Neutrophil (primary cell): ENCODE measurements at regions not wholly inside any gene's neighbourhood (a gene's known extent, or its start where the extent isn't known, plus 50 kb on each side); places are given as distances from the start of the nearest gene placed in this dataset.

ENCODE experiments used
- H3K27ac ChIP-seq: fragments of 200-600 bp; sonication (generic); 2 replicates; pipeline ENCODE4 v1.5.1; 2016; ENCODE audit warnings: mild to moderate bottlenecking, moderate library complexity
- H3K27me3 ChIP-seq: fragments of 200-600 bp; sonication (generic); 2 replicates; pipeline ENCODE4 v1.6.0; 2016; ENCODE audit warnings: mild to moderate bottlenecking
- H3K36me3 ChIP-seq: fragments of 200-600 bp; sonication (generic); 2 replicates; pipeline ENCODE4 v1.5.1; 2017
- H3K4me1 ChIP-seq, 2 experiments: fragments of 200-600 bp in 1 of 2; sonication (generic) in 1 of 2; 1 replicate in 1 of 2; 2 replicates in 1 of 2; pipeline versions ENCODE4 v1.5.1 to v1.6.1; 2013 to 2016; ENCODE audit warnings: low read depth in 1 of 2, low read length in 1 of 2, mild to moderate bottlenecking in 1 of 2, moderate library complexity in 1 of 2; ENCODE audit not compliant: control insufficient read depth in 1 of 2, insufficient read depth in 1 of 2
- H3K4me3 ChIP-seq, 2 experiments: fragments of 200-600 bp in 1 of 2; sonication (generic) in 1 of 2; 1 replicate in 1 of 2; 2 replicates in 1 of 2; pipeline ENCODE4 v1.5.1; 2013 to 2016; ENCODE audit warnings: low read depth in 1 of 2, low read length in 1 of 2, mild to moderate bottlenecking in 1 of 2, moderate library complexity in 1 of 2
- H3K9me3 ChIP-seq: fragments of 200-600 bp; sonication (generic); 2 replicates; pipeline ENCODE4 v1.5.1; 2016
- CTCF ChIP-seq: fragments of 200-600 bp; sonication (generic); IDR thresholded peaks from 2 replicates; pipeline ENCODE4 v1.5.1; 2016; ENCODE audit warnings: antibody characterized with exemption

- no peaks in the 10 kb centered on the region for H3K4me1 ChIP-seq
- no peaks in the 10 kb centered on the region for H3K9me3 ChIP-seq
- no peak overlapping the region for H3K27ac ChIP-seq
- no peaks in the 10 kb centered on the region for H3K36me3 ChIP-seq
- no peak overlapping the region for H3K4me3 ChIP-seq
- TF ChIP-seq CTCF = no peak
- H3K27me3 ChIP-seq = no peaks in the 10 kb centered on the region
Observed at GRCh38 chr3:5569152-5569551, 381.6 kb downstream of the EDEM1 start.

DNA sequence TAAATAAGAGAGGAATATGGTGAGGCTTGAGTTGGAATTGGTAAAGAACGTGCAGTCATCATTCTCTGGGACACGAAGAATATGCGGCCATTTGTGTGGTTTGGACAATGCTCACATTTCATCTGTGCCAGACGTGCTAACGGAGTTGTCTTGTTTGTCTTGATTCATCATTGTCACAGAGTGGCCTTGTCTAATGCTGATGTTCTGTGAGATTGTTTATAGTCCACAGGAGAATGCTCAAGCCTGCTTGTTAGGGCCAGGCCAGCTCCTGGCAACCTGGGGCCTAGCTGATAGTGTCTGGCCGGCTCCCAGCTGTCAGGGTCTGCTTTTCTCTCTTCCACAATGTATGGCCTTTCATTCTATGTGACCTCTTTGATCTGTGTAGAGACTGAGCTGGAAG, 384.7 kb downstream of the EDEM1 start:
- H3K4me3 ChIP-seq = no peak overlapping the region
- H3K9me3 ChIP-seq = no peaks in the 10 kb centered on the region
- TF ChIP-seq CTCF = no peak

DNA sequence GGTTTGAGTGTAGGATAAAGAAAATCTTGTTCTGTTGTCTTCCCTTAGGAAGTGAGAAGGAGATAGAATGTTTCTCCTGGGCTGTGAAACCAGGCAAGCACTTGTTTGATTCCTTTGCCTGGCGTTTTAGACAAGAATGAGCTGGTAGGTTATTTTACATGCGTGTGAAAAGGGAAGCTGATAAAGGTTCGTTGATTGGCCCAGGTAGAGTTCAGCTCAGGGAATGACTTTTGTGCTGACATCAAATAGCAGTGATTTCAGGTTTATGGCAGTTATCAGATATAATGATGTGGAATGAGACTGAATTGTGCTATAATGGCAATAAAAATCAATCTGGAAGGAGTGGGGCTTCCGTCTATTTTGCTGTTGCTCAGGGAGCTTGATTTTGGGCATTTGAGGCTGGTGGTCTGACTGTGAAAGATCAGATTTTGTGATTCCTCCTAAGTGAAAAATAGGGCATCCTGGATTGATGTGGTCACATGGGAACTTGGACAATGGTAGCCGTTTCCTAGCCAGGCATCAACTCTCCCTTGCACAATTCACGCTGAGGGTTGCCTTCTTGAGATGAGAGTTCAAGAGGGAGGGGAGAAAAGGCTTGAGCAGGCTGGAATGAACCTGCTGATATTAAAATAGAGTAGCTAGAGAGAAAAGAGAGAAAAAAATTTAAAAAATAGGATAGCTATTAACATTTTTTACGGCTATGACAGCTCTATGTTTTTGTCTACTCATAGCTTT, 388.9 kb downstream of the EDEM1 start:
- H3K4me3 ChIP-seq = no peak overlapping the region
- H3K36me3 ChIP-seq = no peaks in the 10 kb centered on the region
- no peaks in the 10 kb centered on the region for H3K4me1 ChIP-seq
- TF ChIP-seq CTCF = no peak
- H3K27ac ChIP-seq = no peak overlapping the region
- H3K9me3 ChIP-seq = no peaks in the 10 kb centered on the region
- H3K27me3 ChIP-seq = no peaks in the 10 kb centered on the region

More for the DNA sequence above, 384.7 kb downstream of the EDEM1 start:
- Histone ChIP-seq H3K27me3 (no peaks in the 10 kb centered on the region), H3K4me1 (no peaks in the 10 kb centered on the region), H3K36me3 (no peaks in the 10 kb centered on the region), H3K27ac (no peak overlapping the region)

DNA sequence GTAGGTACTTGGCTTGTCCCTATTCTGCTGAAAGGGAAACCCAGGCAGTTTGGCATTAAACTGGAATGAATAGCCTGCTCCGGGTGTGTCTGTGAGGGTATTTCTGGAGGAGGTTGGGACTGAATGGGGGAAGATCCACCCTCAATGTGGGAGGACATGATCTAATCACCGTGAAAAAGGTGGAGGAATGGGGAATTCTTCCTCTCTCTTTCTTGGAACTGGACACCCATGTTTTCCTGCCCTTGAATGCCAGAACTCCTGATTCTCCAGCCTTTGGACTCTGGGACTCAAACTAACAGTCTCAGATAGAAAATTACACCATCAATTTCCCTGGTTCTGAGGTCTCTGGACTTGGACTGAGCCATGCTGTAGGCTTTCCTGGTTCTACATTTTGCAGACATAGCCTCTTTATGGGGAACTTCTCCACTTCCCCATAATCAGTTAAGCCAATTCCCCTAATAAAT, 391.7 kb downstream of the EDEM1 start:
- no peak overlapping the region for H3K4me3 ChIP-seq
- H3K9me3 ChIP-seq = no peaks in the 10 kb centered on the region
- H3K27me3 ChIP-seq = no peaks in the 10 kb centered on the region
- H3K4me1 ChIP-seq = no peaks in the 10 kb centered on the region
- no peaks in the 10 kb centered on the region for H3K36me3 ChIP-seq
- H3K27ac ChIP-seq = no peak overlapping the region
- no peak for TF ChIP-seq CTCF

DNA sequence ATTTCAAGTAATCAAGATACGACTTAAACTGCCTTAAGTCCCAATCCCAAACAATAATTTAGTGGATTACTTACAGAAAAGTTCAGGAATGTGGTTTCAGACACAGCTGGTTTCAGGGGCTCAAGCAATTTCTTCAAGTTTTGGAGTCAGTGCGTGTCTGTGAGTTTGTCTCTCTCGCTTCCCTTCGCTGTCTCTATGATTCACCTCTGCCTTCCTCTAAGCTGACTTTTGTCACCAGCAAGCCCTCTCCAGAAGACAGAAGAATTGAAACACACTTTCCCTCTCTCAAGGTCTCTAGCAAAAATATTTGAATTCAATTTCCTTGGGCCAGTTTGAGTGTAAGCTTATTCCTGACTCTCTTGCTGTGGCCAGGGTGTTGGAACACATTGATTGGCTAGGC, 392.4 kb downstream of the EDEM1 start:
- H3K4me1 ChIP-seq = no peaks in the 10 kb centered on the region
- H3K27me3 ChIP-seq = no peaks in the 10 kb centered on the region
- no peaks in the 10 kb centered on the region for H3K36me3 ChIP-seq
- H3K27ac ChIP-seq = no peak overlapping the region
- no peak overlapping the region for H3K4me3 ChIP-seq
- H3K9me3 ChIP-seq = no peaks in the 10 kb centered on the region
- TF ChIP-seq CTCF = no peak
